IMR-90 (cell line): ENCODE measurements at regions not wholly inside any gene's neighbourhood (a gene's known extent, or its start where the extent isn't known, plus 50 kb on each side); places are given as distances from the start of the nearest gene placed in this dataset.

ENCODE experiments used
- ATAC-seq: fragments of 200-7000 bp; cut with Tn5 transposase; 2 replicates; pipeline ENCODE4 v1.9.1; 2020; ENCODE audit warnings: low read depth, mild to moderate bottlenecking, moderate library complexity
- BruUV-seq: library from RNA; stranded (reverse); fragments of 400-500 nt; replicated peaks from 2 replicates; lab custom pipeline; 2021; lab: Mats Ljungman, UMichigan
- CTCF ChIA-PET: fragments of 300-600 bp; formaldehyde crosslinking; extraction: SDS; loops from one replicate; lab custom pipeline; 2021; ENCODE audit warnings: antibody characterized with exemption; lab: Yijun Ruan, JAX
- POLR2A ChIA-PET: fragments of 300-600 bp; sonication (Branson Sonifier 250); formaldehyde crosslinking; loops from one replicate; lab custom pipeline; 2022; ENCODE audit warnings: antibody characterized with exemption; ENCODE audit not compliant: unreplicated experiment; lab: Charles Lee
- DNase-seq: peaks from one replicate; pipeline ENCODE4 v3.0.0; 2013
- H2AFZ ChIP-seq: replicated peaks from 2 replicates; pipeline ENCODE3; 2013; ENCODE audit warnings: low read length, mild to moderate bottlenecking; ENCODE audit not compliant: poor library complexity
- H2AK5ac ChIP-seq: 2 replicates; pipeline ENCODE4 v1.6.1; 2013; ENCODE audit warnings: low read depth, low read length, inconsistent platforms
- H2AK9ac ChIP-seq: replicated peaks from 2 replicates; pipeline ENCODE3; 2013; ENCODE audit warnings: mild to moderate bottlenecking, low read depth, low read length, moderate library complexity; ENCODE audit not compliant: poor library complexity
- H2BK120ac ChIP-seq: 2 replicates; pipeline ENCODE4 v1.6.1; 2013; ENCODE audit warnings: low read depth, low read length, inconsistent platforms
- H2BK15ac ChIP-seq: 3 replicates; pipeline ENCODE4 v1.6.1; 2013; ENCODE audit warnings: low read depth, low read length, inconsistent platforms
- H2BK20ac ChIP-seq: 2 replicates; pipeline ENCODE4 v1.6.1; 2013; ENCODE audit warnings: low read depth, mild to moderate bottlenecking, inconsistent platforms, low read length, moderate library complexity
- H2BK5ac ChIP-seq: 2 replicates; pipeline ENCODE4 v1.6.1; 2013; ENCODE audit warnings: mild to moderate bottlenecking, low read depth, low read length, inconsistent platforms; ENCODE audit not compliant: poor library complexity, severe bottlenecking
- H3K14ac ChIP-seq: replicated peaks from 2 replicates; pipeline ENCODE4 v1.6.1; 2013; ENCODE audit warnings: low read depth, low read length, inconsistent platforms
- H3K18ac ChIP-seq: 2 replicates; pipeline ENCODE4 v1.6.1; 2013; ENCODE audit warnings: low read depth, low read length, control low read depth
- H3K23ac ChIP-seq: 2 replicates; pipeline ENCODE4 v1.6.1; 2013; ENCODE audit warnings: low read depth, low read length, inconsistent platforms
- H3K27ac ChIP-seq: 2 replicates; pipeline ENCODE4 v1.5.1; 2013; ENCODE audit warnings: mild to moderate bottlenecking, control low read depth, low read length; ENCODE audit not compliant: insufficient read depth
- H3K27me3 ChIP-seq: 2 replicates; pipeline ENCODE4 v1.6.1; 2013; ENCODE audit warnings: low read length; ENCODE audit not compliant: control insufficient read depth, insufficient read depth
- H3K36me3 ChIP-seq: 2 replicates; pipeline ENCODE4 v1.6.1; 2013; ENCODE audit warnings: low read length, mixed read lengths; ENCODE audit not compliant: control insufficient read depth, insufficient read depth
- H3K4ac ChIP-seq: 2 replicates; pipeline ENCODE4 v1.6.1; 2013; ENCODE audit warnings: low read depth, low read length, inconsistent platforms
- H3K4me1 ChIP-seq: 2 replicates; pipeline ENCODE4 v1.6.1; 2013; ENCODE audit warnings: low read length, mixed read lengths; ENCODE audit not compliant: control insufficient read depth, insufficient read depth
- H3K4me2 ChIP-seq: 2 replicates; pipeline ENCODE4 v1.6.1; 2013; ENCODE audit warnings: low read depth, mild to moderate bottlenecking, control low read depth, low read length, moderate library complexity
- H3K4me3 ChIP-seq: 2 replicates; pipeline ENCODE4 v1.5.1; 2013; ENCODE audit warnings: low read depth, mild to moderate bottlenecking, control low read depth, low read length, moderate library complexity; ENCODE audit not compliant: insufficient read depth
- H3K56ac ChIP-seq: 2 replicates; pipeline ENCODE4 v1.6.1; 2013; ENCODE audit warnings: low read length, inconsistent platforms; ENCODE audit not compliant: insufficient read depth; ENCODE audit errors: extremely low read depth
- H3K79me1 ChIP-seq, 2 experiments: 2 replicates each; pipeline ENCODE4 v1.6.1; 2013; ENCODE audit warnings: low read length in 2 of 2, inconsistent platforms in 1 of 2, low read depth in 1 of 2
- H3K9ac ChIP-seq: 2 replicates; pipeline ENCODE4 v1.6.1; 2013; ENCODE audit warnings: low read depth, low read length, control low read depth
- H3K9me1 ChIP-seq: 2 replicates; pipeline ENCODE4 v1.6.1; 2013; ENCODE audit warnings: low read length, inconsistent platforms; ENCODE audit not compliant: insufficient read depth
- H3K9me3 ChIP-seq: 2 replicates; pipeline ENCODE4 v1.6.1; 2013; ENCODE audit warnings: low read length; ENCODE audit not compliant: control insufficient read depth, insufficient read depth
- H4K20me1 ChIP-seq: 2 replicates; pipeline ENCODE4 v1.6.1; 2013; ENCODE audit warnings: low read length, inconsistent platforms; ENCODE audit not compliant: insufficient read depth
- H4K5ac ChIP-seq: 2 replicates; pipeline ENCODE4 v1.6.1; 2013; ENCODE audit warnings: mild to moderate bottlenecking, low read depth, low read length, control low read depth
- H4K8ac ChIP-seq, 2 experiments: 2 replicates each; pipeline ENCODE4 v1.6.1; 2013; ENCODE audit warnings: low read depth in 2 of 2, low read length in 2 of 2, control low read depth in 1 of 2, inconsistent platforms in 1 of 2
- H4K91ac ChIP-seq: 2 replicates; pipeline ENCODE4 v1.6.1; 2013; ENCODE audit warnings: low read depth, low read length, inconsistent platforms; ENCODE audit not compliant: insufficient read depth
- CEBPB ChIP-seq: IDR thresholded peaks from 2 replicates; pipeline ENCODE4 v1.6.1; 2012; ENCODE audit warnings: low read depth, low read length, improper control_type of control experiment
- CHD1 ChIP-seq: IDR thresholded peaks from 2 replicates; pipeline ENCODE4 v1.6.1; 2012; ENCODE audit warnings: low read depth, low read length, improper control_type of control experiment
- CTCF ChIP-seq: conservative IDR thresholded peaks from 2 replicates; pipeline ENCODE4 v1.5.1; 2012; ENCODE audit warnings: mild to moderate bottlenecking, low read depth, low read length, improper control_type of control experiment
- ELK1 ChIP-seq: fragments of 150-350 bp; IDR thresholded peaks from 2 replicates; pipeline ENCODE4 v1.6.1; 2016; ENCODE audit warnings: low read depth, mild to moderate bottlenecking, low read length, moderate library complexity, borderline replicate concordance
- FOS ChIP-seq: fragments of 150-350 bp; IDR thresholded peaks from 2 replicates; pipeline ENCODE4 v1.6.1; 2016; ENCODE audit warnings: low read depth, low read length
- MAFK ChIP-seq: IDR thresholded peaks from 2 replicates; pipeline ENCODE4 v1.6.1; 2012; ENCODE audit warnings: low read depth, low read length, improper control_type of control experiment
- MAZ ChIP-seq: IDR thresholded peaks from 2 replicates; pipeline ENCODE4 v1.6.1; 2012; ENCODE audit warnings: low read depth, mild to moderate bottlenecking, low read length, improper control_type of control experiment, moderate library complexity, borderline replicate concordance
- MXI1 ChIP-seq: IDR thresholded peaks from 2 replicates; pipeline ENCODE4 v1.6.1; 2012; ENCODE audit warnings: low read depth, mild to moderate bottlenecking, low read length, moderate library complexity, borderline replicate concordance
- POLR2A ChIP-seq: IDR thresholded peaks from 2 replicates; pipeline ENCODE4 v1.6.1; 2012; ENCODE audit warnings: mild to moderate bottlenecking, low read depth, low read length
- RAD21 ChIP-seq: IDR thresholded peaks from 2 replicates; pipeline ENCODE4 v1.6.1; 2012; ENCODE audit warnings: low read length, improper control_type of control experiment
- RCOR1 ChIP-seq: IDR thresholded peaks from 2 replicates; pipeline ENCODE4 v1.6.1; 2012; ENCODE audit warnings: mild to moderate bottlenecking, low read length, improper control_type of control experiment; ENCODE audit not compliant: insufficient replicate concordance
- RFX5 ChIP-seq: IDR thresholded peaks from 2 replicates; pipeline ENCODE4 v1.8.0; 2012; ENCODE audit warnings: low read depth, mild to moderate bottlenecking, low read length, moderate library complexity
- SMC3 ChIP-seq: fragments of 150-350 bp; IDR thresholded peaks from 2 replicates; pipeline ENCODE4 v1.6.1; 2016; ENCODE audit warnings: low read depth, mild to moderate bottlenecking, antibody characterized with exemption, low read length, moderate library complexity
- USF2 ChIP-seq: fragments of 150-350 bp; IDR thresholded peaks from 2 replicates; pipeline ENCODE4 v1.6.1; 2017; ENCODE audit warnings: mild to moderate bottlenecking, antibody characterized with exemption, low read length, low read depth
- WGBS, 2 experiments: methylation state at CpG; one replicate each; pipeline versions ENCODE4 v1.1.5 to v1.1.7; 2013; ENCODE audit warnings: missing lambda C conversion rate in 2 of 2; ENCODE audit not compliant: insufficient read length in 1 of 2; ENCODE audit errors: extremely low coverage in 2 of 2; 5-methylcytosine and 5-hydroxymethylcytosine counted together
- dilution Hi-C: fragments of 300-500 bp; cut with HindIII; formaldehyde crosslinking; loops from one replicate; pipeline ENCODE4 v1.14.3; 2018; ENCODE audit warnings: low sequenced_read_pairs; ENCODE audit not compliant: unreplicated experiment
- in situ Hi-C: fragments of 300-500 bp; cut with MboI; formaldehyde crosslinking; loops from 3 replicates; pipeline ENCODE4 v1.14.3; 2019; ENCODE audit warnings: low sequenced_read_pairs, inconsistent platforms, mixed read lengths
- intact Hi-C: fragments of 100-400 bp; cut with micrococcal nuclease; formaldehyde crosslinking; loops from 2 replicates; pipeline ENCODE4 v1.10.0; 2022

- H3K9ac ChIP-seq, result no peak overlapping the region
- POLR2A ChIA-PET, result no interaction called here
- no peaks in the 10 kb centered on the region for H3K36me3 ChIP-seq
- H4K91ac ChIP-seq, result no peak overlapping the region
- no peaks in the 10 kb centered on the region for H3K9me1 ChIP-seq
- DNase-seq (no peak), ATAC-seq (no peak)
- no peak overlapping the region for H4K5ac ChIP-seq
- no peak overlapping the region for H3K4me3 ChIP-seq
- BruUV-seq, result no TSS peak
- no peak overlapping the region for H2AK5ac ChIP-seq
- TF ChIP-seq POLR2A (no peak), CEBPB (no peak), CHD1 (no peak), RAD21 (no peak), RFX5 (no peak), MXI1 (no peak), MAZ (no peak), CTCF (no peak), ELK1 (no peak), MAFK (no peak), RCOR1 (no peak), FOS (no peak), USF2 (no peak), SMC3 (no peak)
- no peak overlapping the region for H2BK20ac ChIP-seq
- no peaks in the 10 kb centered on the region for H3K79me1 ChIP-seq
- no peak overlapping the region for H3K56ac ChIP-seq
- H2BK5ac ChIP-seq, result no peak overlapping the region
- no peaks in the 10 kb centered on the region for H3K27me3 ChIP-seq
- no peak overlapping the region for H4K8ac ChIP-seq
- dilution Hi-C loops, result no loop called here
- no peak overlapping the region for H2AFZ ChIP-seq
- no peak overlapping the region for H3K4ac ChIP-seq
- H3K23ac ChIP-seq, result no peak overlapping the region
- intact Hi-C loops, result no loop called here
- no peak overlapping the region for H3K4me2 ChIP-seq
- H2AK9ac ChIP-seq, result no peak overlapping the region
- H3K9me3 ChIP-seq, result no peaks in the 10 kb centered on the region
- H3K18ac ChIP-seq, result no peak overlapping the region
- no peak overlapping the region for H3K14ac ChIP-seq
- H3K27ac ChIP-seq, result no peak overlapping the region
- in situ Hi-C loops, result no loop called here
- H2BK120ac ChIP-seq, result no peak overlapping the region
- H2BK15ac ChIP-seq, result no peak overlapping the region
- H4K20me1 ChIP-seq, result no peaks in the 10 kb centered on the region
- no peaks in the 10 kb centered on the region for H3K4me1 ChIP-seq
- CTCF ChIA-PET, result no interaction called here
- no CpG with 5 or more reads among the region's 5 CpGs for WGBS, 2 experiments
Observed at GRCh38 chr7:25597946-25598345, 369.7 kb upstream of the NPVF start.
